C1 segment of cervical spinal cord (tissue), 14 donors: ENCODE measurements at regions not wholly inside any gene's neighbourhood (a gene's known extent, or its start where the extent isn't known, plus 50 kb on each side); places are given as distances from the start of the nearest gene placed in this dataset.
A peak's percentile ranks its signal among the peaks of the same experiment; 100 is the strongest.

ENCODE experiments used
- DNase-seq, 14 donors: peaks; one replicate each; lab custom pipeline; 2025; lab: John Stamatoyannopoulos, UW

GRCh38 chr2:217167531-217167930, 307.7 kb upstream of the TNP1 start:
- DNase-seq, result no peak

GRCh38 chr2:217166241-217166850, 306.5 kb upstream of the TNP1 start:
- peak in 2 of 14 donors; percentile 12 to 16 for DNase-seq

GRCh38 chr2:217165547-217165946, 305.7 kb upstream of the TNP1 start:
- DNase-seq, result no peak

GRCh38 chr2:217163987-217164386, 304.1 kb upstream of the TNP1 start:
- no peak for DNase-seq

GRCh38 chr2:217162533-217162932, 302.7 kb upstream of the TNP1 start:
- DNase-seq, result peak in 10 of 14 donors; percentile 16 to 81 (median 35)

- peak in 1 of 14 donors; percentile 2 for DNase-seq
Observed at GRCh38 chr2:217160978-217161973, 301.4 kb upstream of the TNP1 start.

- DNase-seq, result no peak
Observed at GRCh38 chr2:217160103-217160743, 300.4 kb upstream of the TNP1 start.

GRCh38 chr2:217158928-217159327, 299.1 kb upstream of the TNP1 start:
- no peak for DNase-seq

GRCh38 chr2:217157581-217157980, 297.7 kb upstream of the TNP1 start:
- no peak for DNase-seq

GRCh38 chr2:217156801-217157200, 296.9 kb upstream of the TNP1 start:
- no peak for DNase-seq

- DNase-seq, result no peak
Observed at GRCh38 chr2:217154923-217155322, 295.1 kb upstream of the TNP1 start.

- DNase-seq, result no peak
Observed at GRCh38 chr2:217153510-217153909, 293.6 kb upstream of the TNP1 start.

- no peak for DNase-seq
Observed at GRCh38 chr2:217152831-217153230, 293.0 kb upstream of the TNP1 start.

- DNase-seq, result peak in 1 of 14 donors; percentile 41
Observed at GRCh38 chr2:217151509-217152206, 291.8 kb upstream of the TNP1 start.

GRCh38 chr2:217150236-217150635, 290.4 kb upstream of the TNP1 start:
- DNase-seq, result no peak

- no peak for DNase-seq
Observed at GRCh38 chr2:217149087-217149660, 289.3 kb upstream of the TNP1 start.

- no peak for DNase-seq
Observed at GRCh38 chr2:217147818-217148217, 288.0 kb upstream of the TNP1 start.

GRCh38 chr2:217146956-217147355, 287.1 kb upstream of the TNP1 start:
- DNase-seq, result no peak

GRCh38 chr2:217142649-217143266, 282.9 kb upstream of the TNP1 start:
- DNase-seq, result no peak

- DNase-seq, result no peak
Observed at GRCh38 chr2:217138284-217138683, 278.4 kb upstream of the TNP1 start.

GRCh38 chr2:217127744-217128143, 267.9 kb upstream of the TNP1 start:
- no peak for DNase-seq
